ENCODE measurements at regions not wholly inside any gene's neighbourhood (a gene's known extent, or its start where the extent isn't known, plus 50 kb on each side); places are given as distances from the start of the nearest gene placed in this dataset.
"Not testable (repeated sequence)": the region's sequence is repeated elsewhere in the genome, so short reads cannot be mapped to it uniquely, and the experiment has no call there.

- peak overlapping the region; percentile 22 for H3K27ac Mint-ChIP-seq
- no peak overlapping the region for H3K4me3 Mint-ChIP-seq
- no peaks in the 10 kb centered on the region for H3K9me3 Mint-ChIP-seq
- no peak for DNase-seq
- peaks cover 15% of the 10 kb centered on the region for H3K27me3 Mint-ChIP-seq (ENCODE audit: low read depth, poor library complexity)
- no peak for TF ChIP-seq CTCF (IDR thresholded peaks at IDR 0.05)
- H3K36me3 Mint-ChIP-seq (ENCODE audit: low read depth) = no peaks in the 10 kb centered on the region
- peaks cover 8% of the 10 kb centered on the region for H3K4me1 Mint-ChIP-seq
Measured at GRCh38 chr10:29387269-29387668, 98.4 kb downstream of the LYZL1 start.

- DNase-seq; H3K27ac Mint-ChIP-seq; H3K36me3 Mint-ChIP-seq (ENCODE audit: low read depth); H3K4me3 Mint-ChIP-seq; H3K4me1 Mint-ChIP-seq; H3K9me3 Mint-ChIP-seq: not testable (repeated sequence)
- H3K27me3 Mint-ChIP-seq (ENCODE audit: low read depth, poor library complexity) = peaks cover 15% of the 10 kb centered on the region
Measured at GRCh38 chr10:29388112-29388511, 99.2 kb downstream of the LYZL1 start.

- H3K4me3 Mint-ChIP-seq = no peak overlapping the region
- H3K9me3 Mint-ChIP-seq = no peaks in the 10 kb centered on the region
- no peak for TF ChIP-seq CTCF (IDR thresholded peaks at IDR 0.05)
- peaks cover 9% of the 10 kb centered on the region for H3K27me3 Mint-ChIP-seq (ENCODE audit: low read depth, poor library complexity)
- no peak for DNase-seq
- no peaks in the 10 kb centered on the region for H3K36me3 Mint-ChIP-seq (ENCODE audit: low read depth)
- H3K4me1 Mint-ChIP-seq = peaks cover 10% of the 10 kb centered on the region
- no peak overlapping the region for H3K27ac Mint-ChIP-seq
Measured at GRCh38 chr10:29389493-29389892, 100.6 kb downstream of the LYZL1 start.

- no peaks in the 10 kb centered on the region for H3K36me3 Mint-ChIP-seq (ENCODE audit: low read depth)
- no peaks in the 10 kb centered on the region for H3K9me3 Mint-ChIP-seq
- no peak for TF ChIP-seq CTCF (IDR thresholded peaks at IDR 0.05)
- no peak overlapping the region for H3K4me3 Mint-ChIP-seq
- peaks cover 8% of the 10 kb centered on the region for H3K27me3 Mint-ChIP-seq (ENCODE audit: low read depth, poor library complexity)
- DNase-seq = no peak
- H3K27ac Mint-ChIP-seq = no peak overlapping the region
- H3K4me1 Mint-ChIP-seq = peaks cover 10% of the 10 kb centered on the region
Measured at GRCh38 chr10:29389935-29390334, 101.1 kb downstream of the LYZL1 start.

GRCh38 chr10:29392376-29393021 lies 103.6 kb downstream of the LYZL1 start:
- TF ChIP-seq CTCF (IDR thresholded peaks at IDR 0.05) = peak; percentile 92
- DNase-seq = peak; percentile 64
- H3K4me3 Mint-ChIP-seq = no peak overlapping the region
- H3K4me1 Mint-ChIP-seq = peaks cover 10% of the 10 kb centered on the region
- H3K27me3 Mint-ChIP-seq (ENCODE audit: low read depth, poor library complexity) = peaks cover 6% of the 10 kb centered on the region
- H3K27ac Mint-ChIP-seq = no peak overlapping the region
- no peaks in the 10 kb centered on the region for H3K36me3 Mint-ChIP-seq (ENCODE audit: low read depth)
- H3K9me3 Mint-ChIP-seq = no peaks in the 10 kb centered on the region

- DNase-seq = no peak
- Mint-ChIP-seq H3K27me3 (ENCODE audit: low read depth, poor library complexity) (no peaks in the 10 kb centered on the region), H3K36me3 (ENCODE audit: low read depth) (no peaks in the 10 kb centered on the region), H3K27ac (no peak overlapping the region), H3K4me3 (no peak overlapping the region), H3K9me3 (no peaks in the 10 kb centered on the region), H3K4me1 (peaks cover 10% of the 10 kb centered on the region)
- no peak for TF ChIP-seq CTCF (IDR thresholded peaks at IDR 0.05)
Measured at GRCh38 chr10:29394321-29394932, 105.6 kb downstream of the LYZL1 start.

Data from nephron progenitor cell (in vitro differentiated cells).